GM12878 (cell line): ENCODE measurements at regions not wholly inside any gene's neighbourhood (a gene's known extent, or its start where the extent isn't known, plus 50 kb on each side); places are given as distances from the start of the nearest gene placed in this dataset.

Experiments
- ATAC-seq: fragments of 200-7000 bp; cut with Tn5 transposase; 3 replicates; pipeline ENCODE4 v1.9.1; 2020; ENCODE audit warnings: mild to moderate bottlenecking, moderate library complexity
- BruUV-seq: library from RNA; stranded (reverse); fragments of 400-500 nt; replicated peaks from 2 replicates; lab custom pipeline; 2021; lab: Mats Ljungman, UMichigan
- CTCF ChIA-PET: fragments of 300-600 bp; sonication (Branson Sonifier 250); formaldehyde crosslinking; extraction: SDS; loops from one replicate; lab custom pipeline; 2021; ENCODE audit warnings: inconsistent platforms; lab: Yijun Ruan, JAX
- POLR2A ChIA-PET: fragments of 350-600 bp; formaldehyde crosslinking; extraction: SDS; loops from one replicate; lab custom pipeline; 2021; ENCODE audit warnings: inconsistent platforms; lab: Charles Lee
- RAD21 ChIA-PET: fragments of 300-600 bp; sonication (Branson Sonifier 250); formaldehyde crosslinking; loops from one replicate; lab custom pipeline; 2023; ENCODE audit warnings: antibody characterized with exemption; ENCODE audit not compliant: unreplicated experiment; lab: Charles Lee
- SMC1A ChIA-PET: fragments of 300-600 bp; sonication (Branson Sonifier 250); formaldehyde crosslinking; loops from one replicate; lab custom pipeline; 2023; ENCODE audit not compliant: unreplicated experiment, uncharacterized antibody; lab: Charles Lee
- DNase-seq: peaks from one replicate; pipeline ENCODE4 v3.0.0-alpha.2; 2011; ENCODE audit warnings: low read depth, low spot score
- FAIRE-seq: peaks from 3 replicates; lab custom pipeline; 2011; peaks lifted over from hg19 to GRCh38; lab: Jason Lieb, UNC
- H2AFZ ChIP-seq: 2 replicates; pipeline ENCODE4 v1.6.0; 2011; ENCODE audit warnings: low read depth, low read length, control low read depth; ENCODE audit not compliant: control insufficient read depth
- H3K27ac ChIP-seq: 2 replicates; pipeline ENCODE4 v1.5.1; 2011; ENCODE audit warnings: control low read depth; ENCODE audit not compliant: control insufficient read depth, insufficient read depth
- H3K27me3 ChIP-seq, 2 experiments: replicated peaks in 1 of 2; 2 replicates each; pipeline versions ENCODE4 v1.6.0 to v1.6.1; 2011; ENCODE audit warnings: low read length in 1 of 2; ENCODE audit not compliant: control insufficient read depth in 2 of 2, insufficient read depth in 2 of 2
- H3K36me3 ChIP-seq, 2 experiments: 2 replicates each; pipeline ENCODE4 v1.5.1; 2011; ENCODE audit warnings: low read length in 1 of 2; ENCODE audit not compliant: control insufficient read depth in 2 of 2, insufficient read depth in 2 of 2
- H3K4me1 ChIP-seq: 2 replicates; pipeline ENCODE4 v1.6.1; 2011; ENCODE audit warnings: mild to moderate bottlenecking, low read length, moderate library complexity, mixed read lengths; ENCODE audit not compliant: control insufficient read depth, insufficient read depth
- H3K4me2 ChIP-seq: 2 replicates; pipeline ENCODE4 v1.6.0; 2011; ENCODE audit warnings: control low read depth; ENCODE audit not compliant: control insufficient read depth, insufficient read depth
- H3K4me3 ChIP-seq: fragments of 200-600 bp; sonication (generic); 2 replicates; pipeline ENCODE4 v1.5.1; 2016
- H3K79me2 ChIP-seq: 2 replicates; pipeline ENCODE4 v1.6.0; 2011; ENCODE audit warnings: low read length; ENCODE audit not compliant: control insufficient read depth, insufficient read depth
- H3K9ac ChIP-seq: 2 replicates; pipeline ENCODE4 v1.8.0; 2011; ENCODE audit warnings: low read length, control low read depth, mixed read lengths; ENCODE audit not compliant: control insufficient read depth, insufficient read depth
- H3K9me3 ChIP-seq: replicated peaks from 3 replicates; pipeline ENCODE4 v1.5.1; 2011; ENCODE audit warnings: mild to moderate bottlenecking, low read length; ENCODE audit not compliant: control insufficient read depth, insufficient read depth
- H4K20me1 ChIP-seq: 2 replicates; pipeline ENCODE4 v1.6.0; 2011; ENCODE audit not compliant: control insufficient read depth, insufficient read depth
- ESRRA ChIP-seq: IDR thresholded peaks from 2 replicates; pipeline ENCODE4 v1.6.1; 2012; ENCODE audit warnings: mild to moderate bottlenecking, low read length, improper control_type of control experiment
- HDGF ChIP-seq: fragments of 450-650 bp; IDR thresholded peaks from 2 replicates; pipeline ENCODE4 v1.6.1; 2016; ENCODE audit warnings: antibody characterized with exemption
- ZZZ3 ChIP-seq: IDR thresholded peaks from 2 replicates; pipeline ENCODE4 v1.6.1; 2011; ENCODE audit warnings: low read depth; ENCODE audit not compliant: control insufficient read depth, insufficient read length
- WGBS: methylation state at CpG from one replicate; pipeline ENCODE4 v1.1.6; 2016; ENCODE audit warnings: low lambda C conversion rate; ENCODE audit not compliant: insufficient replicate concordance, insufficient coverage; ENCODE audit errors: missing lambda C conversion rate; 5-methylcytosine and 5-hydroxymethylcytosine counted together
- in situ Hi-C: fragments of 300-500 bp; cut with MboI; formaldehyde crosslinking; loops from 9 replicates; pipeline ENCODE4 v1.14.3; 2018; ENCODE audit warnings: mixed read lengths
- intact Hi-C: fragments of 100-400 bp; cut with micrococcal nuclease; formaldehyde crosslinking; loops from one replicate; pipeline ENCODE4 v1.14.2; 2022; ENCODE audit not compliant: unreplicated experiment
- TF ChIP-seq, protein P1 (sequence below): fragments of 450-650 bp; IDR thresholded peaks from 2 replicates; pipeline ENCODE4 v1.6.1; 2018; ENCODE audit warnings: borderline replicate concordance, mild to moderate bottlenecking; ENCODE audit not compliant: partially characterized antibody
- TF ChIP-seq, protein P2 (sequence below): fragments of 450-650 bp; formaldehyde crosslinking; IDR thresholded peaks from 2 replicates; pipeline ENCODE4 v1.5.0; 2022; ENCODE audit warnings: mild to moderate bottlenecking, missing genetic modification characterization

DNA sequence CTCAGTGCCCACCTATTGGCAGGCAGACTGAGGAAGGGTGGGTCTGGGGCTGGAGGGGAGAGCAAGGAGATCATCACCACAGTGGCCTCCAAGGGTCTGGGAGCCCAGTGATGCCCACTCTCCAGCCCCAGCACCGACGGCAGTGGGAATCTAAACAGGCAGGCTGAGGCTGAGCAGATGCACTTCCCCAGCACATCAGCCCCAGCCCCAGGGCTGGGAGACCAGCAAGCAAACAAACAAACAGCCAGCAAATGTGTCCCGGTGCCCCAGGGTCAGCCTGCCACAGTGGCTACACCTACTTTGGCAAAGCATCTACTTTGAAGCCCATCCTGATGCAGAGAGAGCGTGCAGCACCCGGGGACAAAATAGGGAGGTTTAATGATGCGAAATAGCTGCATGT is 216.3 kb upstream of the ZC3H12A start (continued):
- TF ChIP-seq, protein P1, sequence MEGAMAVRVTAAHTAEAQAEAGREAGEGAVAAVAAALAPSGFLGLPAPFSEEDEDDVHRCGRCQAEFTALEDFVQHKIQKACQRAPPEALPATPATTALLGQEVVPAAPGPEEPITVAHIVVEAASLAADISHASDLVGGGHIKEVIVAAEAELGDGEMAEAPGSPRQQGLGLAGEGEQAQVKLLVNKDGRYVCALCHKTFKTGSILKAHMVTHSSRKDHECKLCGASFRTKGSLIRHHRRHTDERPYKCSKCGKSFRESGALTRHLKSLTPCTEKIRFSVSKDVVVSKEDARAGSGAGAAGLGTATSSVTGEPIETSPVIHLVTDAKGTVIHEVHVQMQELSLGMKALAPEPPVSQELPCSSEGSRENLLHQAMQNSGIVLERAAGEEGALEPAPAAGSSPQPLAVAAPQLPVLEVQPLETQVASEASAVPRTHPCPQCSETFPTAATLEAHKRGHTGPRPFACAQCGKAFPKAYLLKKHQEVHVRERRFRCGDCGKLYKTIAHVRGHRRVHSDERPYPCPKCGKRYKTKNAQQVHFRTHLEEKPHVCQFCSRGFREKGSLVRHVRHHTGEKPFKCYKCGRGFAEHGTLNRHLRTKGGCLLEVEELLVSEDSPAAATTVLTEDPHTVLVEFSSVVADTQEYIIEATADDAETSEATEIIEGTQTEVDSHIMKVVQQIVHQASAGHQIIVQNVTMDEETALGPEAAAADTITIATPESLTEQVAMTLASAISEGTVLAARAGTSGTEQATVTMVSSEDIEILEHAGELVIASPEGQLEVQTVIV, result no peak
- TF ChIP-seq ZZZ3, result no peak

DNA sequence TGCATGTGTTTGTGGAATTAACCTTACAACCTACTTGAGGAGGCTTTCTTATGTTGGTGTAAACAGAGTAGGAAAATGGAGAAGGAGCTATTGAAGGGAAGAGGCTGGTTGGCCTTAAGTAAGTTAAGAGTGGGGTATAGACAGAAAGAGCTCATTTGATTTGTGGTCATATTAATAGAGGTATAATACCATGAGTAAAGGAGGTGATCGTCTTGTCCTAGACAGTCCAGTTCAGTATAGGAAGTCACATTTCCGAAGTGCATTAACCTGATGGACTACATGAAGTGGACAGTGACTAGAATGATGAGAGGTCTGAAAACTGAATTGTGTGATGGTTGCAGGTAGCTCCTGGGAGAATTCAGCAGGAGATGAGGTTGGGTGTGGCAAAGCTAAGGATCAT is 215.4 kb upstream of the ZC3H12A start:
- no peak for DNase-seq
- Histone ChIP-seq H3K79me2 (no peaks in the 10 kb centered on the region), H3K4me1 (no peaks in the 10 kb centered on the region), H3K36me3 (no peaks in the 10 kb centered on the region), H2AFZ (no peak overlapping the region), H3K27me3 (peaks cover 4% of the 10 kb centered on the region in 2 experiments; a peak in 2 of 4 replicates), H3K9ac (no peak overlapping the region), H3K27ac (no peak overlapping the region), H3K4me3 (no peak overlapping the region), H4K20me1 (no peaks in the 10 kb centered on the region), H3K4me2 (no peak overlapping the region), H3K9me3 (no peaks in the 10 kb centered on the region)
- ChIA-PET RAD21 (no interaction called here), CTCF (interaction anchor here (0.9 kb wide), 1 partner anchor 9 kb away, joined by 3 read pairs; no protein-coding TSS in a partner anchor), POLR2A (no interaction called here), SMC1A (no interaction called here)
- in situ Hi-C loops (no loop called here), intact Hi-C loops (no loop called here)
- no TSS peak for BruUV-seq
- WGBS, result 19% methylated on average over 2 of the region's 2 CpGs
- TF ChIP-seq ESRRA (no peak), HDGF (no peak)
- TF ChIP-seq, protein P2, sequence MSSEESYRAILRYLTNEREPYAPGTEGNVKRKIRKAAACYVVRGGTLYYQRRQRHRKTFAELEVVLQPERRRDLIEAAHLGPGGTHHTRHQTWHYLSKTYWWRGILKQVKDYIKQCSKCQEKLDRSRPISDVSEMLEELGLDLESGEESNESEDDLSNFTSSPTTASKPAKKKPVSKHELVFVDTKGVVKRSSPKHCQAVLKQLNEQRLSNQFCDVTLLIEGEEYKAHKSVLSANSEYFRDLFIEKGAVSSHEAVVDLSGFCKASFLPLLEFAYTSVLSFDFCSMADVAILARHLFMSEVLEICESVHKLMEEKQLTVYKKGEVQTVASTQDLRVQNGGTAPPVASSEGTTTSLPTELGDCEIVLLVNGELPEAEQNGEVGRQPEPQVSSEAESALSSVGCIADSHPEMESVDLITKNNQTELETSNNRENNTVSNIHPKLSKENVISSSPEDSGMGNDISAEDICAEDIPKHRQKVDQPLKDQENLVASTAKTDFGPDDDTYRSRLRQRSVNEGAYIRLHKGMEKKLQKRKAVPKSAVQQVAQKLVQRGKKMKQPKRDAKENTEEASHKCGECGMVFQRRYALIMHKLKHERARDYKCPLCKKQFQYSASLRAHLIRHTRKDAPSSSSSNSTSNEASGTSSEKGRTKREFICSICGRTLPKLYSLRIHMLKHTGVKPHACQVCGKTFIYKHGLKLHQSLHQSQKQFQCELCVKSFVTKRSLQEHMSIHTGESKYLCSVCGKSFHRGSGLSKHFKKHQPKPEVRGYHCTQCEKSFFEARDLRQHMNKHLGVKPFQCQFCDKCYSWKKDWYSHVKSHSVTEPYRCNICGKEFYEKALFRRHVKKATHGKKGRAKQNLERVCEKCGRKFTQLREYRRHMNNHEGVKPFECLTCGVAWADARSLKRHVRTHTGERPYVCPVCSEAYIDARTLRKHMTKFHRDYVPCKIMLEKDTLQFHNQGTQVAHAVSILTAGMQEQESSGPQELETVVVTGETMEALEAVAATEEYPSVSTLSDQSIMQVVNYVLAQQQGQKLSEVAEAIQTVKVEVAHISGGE (CRISPR knock-in tag), result no peak
- no peak for ATAC-seq
- FAIRE-seq, result no peak
